ENCODE measurements at regions not wholly inside any gene's neighbourhood (a gene's known extent, or its start where the extent isn't known, plus 50 kb on each side); places are given as distances from the start of the nearest gene placed in this dataset.

DNA sequence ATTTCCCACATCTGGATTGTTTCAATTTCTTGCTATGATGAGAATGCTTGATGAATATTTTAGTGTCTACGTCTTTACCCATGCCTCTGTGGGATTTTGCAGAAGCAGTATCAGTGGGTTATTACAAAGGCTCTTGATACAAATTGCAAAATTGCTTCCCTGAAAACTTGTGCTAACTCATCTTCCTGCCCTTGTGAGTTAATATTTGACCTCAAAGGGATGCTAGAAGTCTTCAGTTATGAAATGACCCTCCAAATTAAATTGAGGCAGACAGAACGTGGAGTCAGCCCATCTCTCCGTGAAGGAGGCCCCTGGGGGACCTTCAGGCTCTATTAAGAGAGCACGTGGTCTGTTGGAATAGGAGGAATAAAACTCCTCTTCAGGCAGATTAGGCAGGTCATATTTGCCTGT, 239.2 kb upstream of the HS6ST1 start:
- peak; percentile 16 for ATAC-seq
- Histone ChIP-seq H3K4me3 (no peak overlapping the region), H3K36me3 (no peaks in the 10 kb centered on the region), H3K27ac (no peak overlapping the region), H3K9me3 (no peaks in the 10 kb centered on the region), H3K4me1 (peaks cover under 1% of the 10 kb centered on the region), H3K27me3 (no peaks in the 10 kb centered on the region)
- TF ChIP-seq CTCF (IDR thresholded peaks at IDR 0.05), result no peak
- no peak for DNase-seq
- intact Hi-C loops (cut with DNase I), result no loop called here

DNA sequence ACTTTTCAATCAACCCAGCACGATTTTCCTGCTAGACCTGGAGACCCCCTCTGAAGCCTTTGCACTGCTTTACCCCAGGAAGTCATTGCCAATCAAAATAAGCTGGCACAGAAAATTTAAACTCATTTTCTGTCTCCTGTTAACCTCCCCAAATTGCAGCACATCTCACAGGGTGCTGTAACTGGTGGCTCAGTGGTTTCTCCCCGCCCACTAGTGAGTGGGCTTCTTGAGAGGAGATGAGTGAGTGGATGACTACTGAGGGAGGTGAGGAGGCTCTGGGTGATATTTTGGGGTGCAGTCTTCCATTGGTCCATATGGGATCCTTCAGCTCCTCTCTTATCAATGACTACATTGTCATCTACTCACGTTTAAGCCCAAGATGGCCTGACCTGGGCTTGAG, 239.8 kb upstream of the HS6ST1 start:
- H3K4me1 ChIP-seq, result peaks cover 4% of the 10 kb centered on the region
- intact Hi-C loops (cut with DNase I), result no loop called here
- no peak for TF ChIP-seq CTCF (IDR thresholded peaks at IDR 0.05)
- no peak for DNase-seq
- H3K27me3 ChIP-seq, result no peaks in the 10 kb centered on the region
- H3K36me3 ChIP-seq, result no peaks in the 10 kb centered on the region
- H3K9me3 ChIP-seq, result no peaks in the 10 kb centered on the region
- no peak overlapping the region for H3K4me3 ChIP-seq
- no peak overlapping the region for H3K27ac ChIP-seq
- ATAC-seq, result no peak

- no peaks in the 10 kb centered on the region for H3K36me3 ChIP-seq
- H3K27me3 ChIP-seq, result no peaks in the 10 kb centered on the region
- no peaks in the 10 kb centered on the region for H3K9me3 ChIP-seq
- no peak overlapping the region for H3K4me3 ChIP-seq
- intact Hi-C loops (cut with DNase I), result no loop called here
- DNase-seq (no peak), ATAC-seq (no peak)
- peaks cover 4% of the 10 kb centered on the region for H3K4me1 ChIP-seq
- no peak overlapping the region for H3K27ac ChIP-seq
- no peak for TF ChIP-seq CTCF (IDR thresholded peaks at IDR 0.05)
Measured at GRCh38 chr2:128558895-128559532, 240.3 kb upstream of the HS6ST1 start.

DNA sequence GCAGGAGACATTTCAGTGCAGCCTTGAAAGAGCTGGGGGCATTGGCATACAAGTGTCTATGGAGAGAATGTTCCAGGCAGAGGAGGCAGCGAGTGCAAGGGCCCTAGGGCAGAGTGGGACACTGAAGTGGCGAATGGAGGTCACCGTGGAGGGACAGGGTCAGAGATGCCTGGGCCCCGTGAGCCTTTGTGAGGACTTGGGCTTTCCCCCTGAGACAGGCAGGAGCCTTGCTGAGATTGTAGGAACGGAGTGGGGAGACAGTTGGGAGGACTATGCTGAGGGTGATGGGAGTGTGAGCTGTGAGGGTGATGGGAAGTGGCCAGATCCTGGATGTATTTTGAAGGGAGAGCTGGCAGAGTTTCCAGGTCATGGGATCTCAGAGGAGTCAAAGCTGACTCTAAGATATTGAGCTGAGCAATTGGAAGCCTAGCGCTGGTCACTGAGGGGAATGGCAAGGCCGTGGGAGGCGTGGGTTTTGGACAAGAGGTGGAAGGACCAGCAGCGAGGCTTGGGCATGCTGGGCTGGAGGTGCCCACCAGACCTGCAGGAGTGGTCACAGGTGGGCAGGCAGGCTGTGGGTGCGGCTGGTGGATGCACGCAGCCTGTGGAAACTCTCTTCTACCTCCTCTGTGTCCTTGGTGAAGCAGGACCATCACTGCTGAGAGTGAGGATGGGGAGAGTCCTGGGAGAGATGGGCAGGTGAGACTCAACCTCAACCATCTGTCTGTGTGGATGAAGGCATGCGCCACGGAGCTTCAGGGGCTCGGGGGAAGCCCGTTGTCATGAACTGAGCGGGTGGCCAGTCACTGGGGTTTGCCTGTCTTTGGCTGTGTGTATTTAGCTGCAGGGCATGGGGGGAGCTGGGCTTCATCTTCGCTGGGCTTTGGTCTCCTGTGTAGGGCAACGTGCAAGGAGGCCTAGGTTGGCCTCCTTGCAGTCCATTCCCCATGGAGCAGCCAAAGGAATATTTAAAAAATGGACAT, 241.2 kb upstream of the HS6ST1 start:
- no peaks in the 10 kb centered on the region for H3K9me3 ChIP-seq
- intact Hi-C loops (cut with DNase I), result no loop called here
- no peaks in the 10 kb centered on the region for H3K27me3 ChIP-seq
- TF ChIP-seq CTCF (IDR thresholded peaks at IDR 0.05), result no peak
- H3K4me1 ChIP-seq, result peaks cover 4% of the 10 kb centered on the region
- ATAC-seq (no peak), DNase-seq (no peak)
- no peaks in the 10 kb centered on the region for H3K36me3 ChIP-seq
- no peak overlapping the region for H3K4me3 ChIP-seq
- no peak overlapping the region for H3K27ac ChIP-seq

GRCh38 chr2:128560718-128561117, 242.1 kb upstream of the HS6ST1 start:
- DNase-seq (no peak), ATAC-seq (no peak)
- H3K36me3 ChIP-seq, result no peaks in the 10 kb centered on the region
- peaks cover 4% of the 10 kb centered on the region for H3K4me1 ChIP-seq
- no peak overlapping the region for H3K4me3 ChIP-seq
- TF ChIP-seq CTCF (IDR thresholded peaks at IDR 0.05), result no peak
- H3K27ac ChIP-seq, result no peak overlapping the region
- intact Hi-C loops (cut with DNase I), result no loop called here
- H3K9me3 ChIP-seq, result no peaks in the 10 kb centered on the region
- no peaks in the 10 kb centered on the region for H3K27me3 ChIP-seq
